Ishikawa (cell line): ENCODE measurements at regions not wholly inside any gene's neighbourhood (a gene's known extent, or its start where the extent isn't known, plus 50 kb on each side); places are given as distances from the start of the nearest gene placed in this dataset.

ENCODE experiments used
- CEBPB ChIP-seq: IDR thresholded peaks from 2 replicates; pipeline ENCODE4 v1.6.1; 2012
- CREB1 ChIP-seq: IDR thresholded peaks from 2 replicates; pipeline ENCODE4 v1.6.1; 2012; ENCODE audit warnings: low read depth
- EGR1 ChIP-seq: IDR thresholded peaks from 2 replicates; pipeline ENCODE4 v1.6.1; 2012
- EP300 ChIP-seq: IDR thresholded peaks from 2 replicates; pipeline ENCODE4 v1.6.1; 2012; ENCODE audit warnings: borderline replicate concordance
- FOXM1 ChIP-seq: IDR thresholded peaks from 2 replicates; pipeline ENCODE4 v1.6.1; 2012; ENCODE audit warnings: low read depth, borderline replicate concordance
- NFIC ChIP-seq: IDR thresholded peaks from 2 replicates; pipeline ENCODE4 v1.6.1; 2012
- RAD21 ChIP-seq: IDR thresholded peaks from 2 replicates; pipeline ENCODE4 v1.6.1; 2012; ENCODE audit warnings: low read depth
- TAF1 ChIP-seq: IDR thresholded peaks from 2 replicates; pipeline ENCODE4 v1.6.1; 2012; ENCODE audit warnings: low read depth, mild to moderate bottlenecking
- TCF12 ChIP-seq: IDR thresholded peaks from 2 replicates; pipeline ENCODE4 v1.6.1; 2012; ENCODE audit warnings: low read depth
- TEAD4 ChIP-seq: IDR thresholded peaks from 2 replicates; pipeline ENCODE4 v1.6.1; 2012
- YY1 ChIP-seq: IDR thresholded peaks from 2 replicates; pipeline ENCODE4 v1.6.1; 2012; ENCODE audit warnings: low read depth
- ZBTB7A ChIP-seq: IDR thresholded peaks from 2 replicates; pipeline ENCODE4 v1.6.1; 2012; ENCODE audit warnings: low read depth
- TF ChIP-seq, protein P1 (sequence below): IDR thresholded peaks from 2 replicates; pipeline ENCODE4 v1.6.1; 2012; ENCODE audit warnings: low read depth, mild to moderate bottlenecking
- TF ChIP-seq, protein P2 (sequence below): IDR thresholded peaks from 2 replicates; pipeline ENCODE4 v1.6.1; 2012
- TF ChIP-seq, protein P3 (sequence below): IDR thresholded peaks from 2 replicates; pipeline ENCODE4 v1.6.1; 2012

DNA sequence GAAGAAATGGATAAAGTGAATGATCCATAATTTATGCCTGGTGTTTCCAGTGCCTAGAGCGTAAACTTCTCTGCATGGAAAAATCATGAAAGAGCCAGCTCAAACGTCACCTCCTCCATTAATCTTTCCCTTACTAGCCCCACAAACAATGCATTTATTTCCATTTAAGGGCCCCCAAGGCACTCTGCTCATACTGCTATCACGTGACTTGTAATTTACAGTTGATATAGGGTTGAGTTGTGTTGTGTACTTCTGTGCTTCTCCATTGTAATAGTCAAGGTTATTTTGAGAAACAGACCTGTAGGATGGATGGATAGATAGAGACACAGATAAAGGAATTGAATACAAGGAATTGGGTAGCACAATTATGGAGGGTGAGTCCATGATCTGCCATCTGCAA lies 1034.7 kb upstream of the GHITM start:
- TF ChIP-seq, protein P1, sequence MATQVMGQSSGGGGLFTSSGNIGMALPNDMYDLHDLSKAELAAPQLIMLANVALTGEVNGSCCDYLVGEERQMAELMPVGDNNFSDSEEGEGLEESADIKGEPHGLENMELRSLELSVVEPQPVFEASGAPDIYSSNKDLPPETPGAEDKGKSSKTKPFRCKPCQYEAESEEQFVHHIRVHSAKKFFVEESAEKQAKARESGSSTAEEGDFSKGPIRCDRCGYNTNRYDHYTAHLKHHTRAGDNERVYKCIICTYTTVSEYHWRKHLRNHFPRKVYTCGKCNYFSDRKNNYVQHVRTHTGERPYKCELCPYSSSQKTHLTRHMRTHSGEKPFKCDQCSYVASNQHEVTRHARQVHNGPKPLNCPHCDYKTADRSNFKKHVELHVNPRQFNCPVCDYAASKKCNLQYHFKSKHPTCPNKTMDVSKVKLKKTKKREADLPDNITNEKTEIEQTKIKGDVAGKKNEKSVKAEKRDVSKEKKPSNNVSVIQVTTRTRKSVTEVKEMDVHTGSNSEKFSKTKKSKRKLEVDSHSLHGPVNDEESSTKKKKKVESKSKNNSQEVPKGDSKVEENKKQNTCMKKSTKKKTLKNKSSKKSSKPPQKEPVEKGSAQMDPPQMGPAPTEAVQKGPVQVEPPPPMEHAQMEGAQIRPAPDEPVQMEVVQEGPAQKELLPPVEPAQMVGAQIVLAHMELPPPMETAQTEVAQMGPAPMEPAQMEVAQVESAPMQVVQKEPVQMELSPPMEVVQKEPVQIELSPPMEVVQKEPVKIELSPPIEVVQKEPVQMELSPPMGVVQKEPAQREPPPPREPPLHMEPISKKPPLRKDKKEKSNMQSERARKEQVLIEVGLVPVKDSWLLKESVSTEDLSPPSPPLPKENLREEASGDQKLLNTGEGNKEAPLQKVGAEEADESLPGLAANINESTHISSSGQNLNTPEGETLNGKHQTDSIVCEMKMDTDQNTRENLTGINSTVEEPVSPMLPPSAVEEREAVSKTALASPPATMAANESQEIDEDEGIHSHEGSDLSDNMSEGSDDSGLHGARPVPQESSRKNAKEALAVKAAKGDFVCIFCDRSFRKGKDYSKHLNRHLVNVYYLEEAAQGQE = no peak
- TF ChIP-seq EP300 (no peak), NFIC (no peak), ZBTB7A (no peak), FOXM1 (no peak), RAD21 (no peak), TAF1 (no peak), YY1 (no peak), CEBPB (no peak), EGR1 (no peak), CREB1 (no peak)
- TF ChIP-seq, protein P2, sequence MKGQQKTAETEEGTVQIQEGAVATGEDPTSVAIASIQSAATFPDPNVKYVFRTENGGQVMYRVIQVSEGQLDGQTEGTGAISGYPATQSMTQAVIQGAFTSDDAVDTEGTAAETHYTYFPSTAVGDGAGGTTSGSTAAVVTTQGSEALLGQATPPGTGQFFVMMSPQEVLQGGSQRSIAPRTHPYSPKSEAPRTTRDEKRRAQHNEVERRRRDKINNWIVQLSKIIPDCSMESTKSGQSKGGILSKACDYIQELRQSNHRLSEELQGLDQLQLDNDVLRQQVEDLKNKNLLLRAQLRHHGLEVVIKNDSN = no peak
- TF ChIP-seq, protein P3, sequence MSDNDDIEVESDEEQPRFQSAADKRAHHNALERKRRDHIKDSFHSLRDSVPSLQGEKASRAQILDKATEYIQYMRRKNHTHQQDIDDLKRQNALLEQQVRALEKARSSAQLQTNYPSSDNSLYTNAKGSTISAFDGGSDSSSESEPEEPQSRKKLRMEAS = no peak

DNA sequence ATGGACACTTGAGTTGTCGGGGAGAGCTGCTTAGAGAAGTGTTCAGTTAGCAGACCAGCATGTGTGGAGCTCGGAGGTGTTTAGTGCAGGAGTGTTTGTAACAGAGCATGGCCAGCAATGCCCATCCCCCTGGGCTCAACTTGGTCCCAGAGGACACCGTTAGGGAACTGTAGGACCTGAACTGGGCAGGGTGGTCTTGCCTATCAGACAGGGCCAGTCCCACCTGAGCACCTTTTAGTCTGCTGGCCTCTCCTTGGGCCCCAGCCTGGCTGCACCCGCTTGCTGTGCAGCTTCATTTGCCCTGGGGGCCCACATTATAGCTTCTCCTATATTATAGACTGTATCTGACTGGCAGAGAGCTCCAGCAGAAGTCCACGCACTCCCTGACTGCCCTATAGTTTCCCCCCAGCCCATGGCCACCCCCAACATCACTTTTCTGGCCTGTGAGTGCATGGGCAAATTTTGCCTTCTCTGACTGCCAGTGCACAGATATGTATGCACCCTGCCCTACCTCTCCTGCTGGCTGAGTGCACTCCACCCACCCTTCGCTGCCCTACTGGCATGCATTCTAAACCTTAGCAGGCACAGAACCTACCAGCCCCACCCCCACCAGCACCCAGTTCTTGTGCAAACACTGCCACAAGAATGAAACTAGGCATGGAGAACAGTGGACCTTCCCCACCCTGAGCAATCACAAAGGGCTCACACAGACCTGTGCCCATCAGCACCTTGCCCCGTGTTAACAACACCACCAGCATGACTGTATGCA lies 1030.6 kb upstream of the GHITM start:
- TF ChIP-seq EGR1 (no peak), FOXM1 (no peak), YY1 (no peak), TEAD4 (no peak), NFIC (no peak), CREB1 (no peak), TCF12 (no peak), CEBPB (no peak), RAD21 (no peak), ZBTB7A (no peak), EP300 (no peak)
- TF ChIP-seq, protein P1 = no peak
- TF ChIP-seq, protein P3 = no peak

DNA sequence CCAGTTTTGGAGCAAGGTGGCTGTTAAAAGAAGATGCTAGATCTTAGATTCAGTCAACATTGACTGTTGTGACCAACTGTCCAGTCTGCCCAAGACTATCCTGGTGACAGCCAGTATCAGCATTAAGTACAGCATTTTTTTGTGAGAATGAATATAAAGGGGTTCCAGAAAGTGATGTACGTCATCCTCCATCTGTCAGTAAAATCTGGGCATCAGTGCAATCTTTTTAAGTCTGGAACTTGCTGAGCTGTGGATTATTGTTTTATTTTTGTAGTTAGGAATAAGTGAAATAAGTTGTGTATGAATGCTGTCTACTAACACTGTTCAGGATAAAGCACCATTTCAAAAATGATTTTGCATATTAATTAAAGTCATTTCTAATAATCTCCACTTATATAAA lies 1020.0 kb upstream of the GHITM start:
- TF ChIP-seq FOXM1 = no peak
- TF ChIP-seq ZBTB7A = no peak
- TF ChIP-seq, protein P3 = no peak
- TF ChIP-seq NFIC = no peak
- no peak for TF ChIP-seq RAD21
- no peak for TF ChIP-seq TEAD4

DNA sequence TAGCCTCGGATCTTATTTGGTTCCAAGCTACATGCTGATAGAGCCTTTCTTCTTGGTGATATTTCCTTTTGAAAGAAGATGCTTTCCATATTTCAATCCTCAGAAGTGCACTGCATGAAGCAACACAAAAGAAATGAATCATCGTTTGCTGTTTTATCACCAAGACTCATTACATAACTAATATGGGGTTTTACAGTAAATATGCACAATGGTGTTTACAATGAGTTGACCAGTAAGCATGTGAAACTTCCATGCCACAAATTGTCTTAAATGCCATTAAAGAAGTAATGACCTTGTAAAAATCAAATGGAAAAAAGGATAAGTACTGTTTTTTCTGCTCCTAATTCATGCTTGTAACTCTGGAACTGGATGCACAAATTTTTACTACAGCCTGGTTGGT lies 1017.0 kb upstream of the GHITM start:
- TF ChIP-seq, protein P1 = no peak
- no peak for TF ChIP-seq EGR1
- no peak for TF ChIP-seq EP300
- TF ChIP-seq FOXM1 = no peak
- no peak for TF ChIP-seq YY1
- no peak for TF ChIP-seq CREB1
- no peak for TF ChIP-seq ZBTB7A
- no peak for TF ChIP-seq CEBPB
- no peak for TF ChIP-seq RAD21
- TF ChIP-seq, protein P3 = no peak
- no peak for TF ChIP-seq TAF1
- TF ChIP-seq, protein P2 = no peak
- TF ChIP-seq TEAD4 = no peak
